LNCaP clone FGC (cell line): ENCODE measurements at regions not wholly inside any gene's neighbourhood (a gene's known extent, or its start where the extent isn't known, plus 50 kb on each side); places are given as distances from the start of the nearest gene placed in this dataset.
A peak's percentile ranks its signal among the peaks of the same experiment; 100 is the strongest.

Experiments used
- DNase-seq: peaks from one replicate; pipeline ENCODE4 v3.0.0-alpha.2; 2011; ENCODE audit warnings: low read depth
- H3K4me3 ChIP-seq: 2 replicates; pipeline ENCODE4 v1.5.1; 2011; ENCODE audit warnings: mild to moderate bottlenecking, low read depth, low read length, control low read depth
- TF ChIP-seq, protein P1 (sequence below): IDR thresholded peaks from 2 replicates; pipeline ENCODE4 v1.5.1; 2012; ENCODE audit warnings: mild to moderate bottlenecking; ENCODE audit not compliant: control insufficient read depth, insufficient read depth; ENCODE audit errors: extremely low read depth

DNA sequence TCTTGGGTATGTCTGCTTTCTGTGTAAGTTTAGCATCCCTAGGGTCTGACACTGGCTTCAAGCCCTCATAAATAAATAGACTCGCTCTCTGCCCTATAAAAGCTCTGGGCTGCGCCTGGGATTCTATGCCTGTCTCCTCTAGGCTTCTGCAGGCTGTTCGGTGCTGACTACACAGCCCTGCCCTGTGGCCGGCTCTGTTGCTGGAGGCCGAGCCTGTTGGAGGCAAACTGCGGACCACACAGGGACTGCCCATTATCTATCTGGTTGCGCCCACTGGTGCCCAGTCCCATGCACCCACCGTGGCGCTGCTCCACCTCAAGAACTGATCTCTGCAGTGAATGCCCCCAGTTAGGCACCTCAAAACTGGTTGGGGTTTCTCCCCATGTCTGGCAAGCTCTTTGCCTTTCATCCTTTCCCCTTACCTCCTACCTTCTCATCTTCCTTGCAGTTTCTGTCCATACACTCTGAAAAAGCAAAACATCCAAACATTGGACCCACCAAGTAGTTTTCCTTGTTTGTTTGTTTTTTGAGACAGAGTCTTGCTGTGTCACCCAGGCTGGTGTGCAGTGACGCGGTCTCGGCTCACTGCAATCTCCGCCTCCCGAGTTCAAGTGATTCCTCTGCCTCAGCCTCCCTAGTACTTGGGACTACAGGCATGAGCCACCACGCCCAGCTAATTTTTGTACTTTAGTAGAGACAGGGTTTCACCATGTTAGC lies 207.2 kb downstream of the ERCC6L2 start:
- no peak for DNase-seq
- TF ChIP-seq, protein P1, sequence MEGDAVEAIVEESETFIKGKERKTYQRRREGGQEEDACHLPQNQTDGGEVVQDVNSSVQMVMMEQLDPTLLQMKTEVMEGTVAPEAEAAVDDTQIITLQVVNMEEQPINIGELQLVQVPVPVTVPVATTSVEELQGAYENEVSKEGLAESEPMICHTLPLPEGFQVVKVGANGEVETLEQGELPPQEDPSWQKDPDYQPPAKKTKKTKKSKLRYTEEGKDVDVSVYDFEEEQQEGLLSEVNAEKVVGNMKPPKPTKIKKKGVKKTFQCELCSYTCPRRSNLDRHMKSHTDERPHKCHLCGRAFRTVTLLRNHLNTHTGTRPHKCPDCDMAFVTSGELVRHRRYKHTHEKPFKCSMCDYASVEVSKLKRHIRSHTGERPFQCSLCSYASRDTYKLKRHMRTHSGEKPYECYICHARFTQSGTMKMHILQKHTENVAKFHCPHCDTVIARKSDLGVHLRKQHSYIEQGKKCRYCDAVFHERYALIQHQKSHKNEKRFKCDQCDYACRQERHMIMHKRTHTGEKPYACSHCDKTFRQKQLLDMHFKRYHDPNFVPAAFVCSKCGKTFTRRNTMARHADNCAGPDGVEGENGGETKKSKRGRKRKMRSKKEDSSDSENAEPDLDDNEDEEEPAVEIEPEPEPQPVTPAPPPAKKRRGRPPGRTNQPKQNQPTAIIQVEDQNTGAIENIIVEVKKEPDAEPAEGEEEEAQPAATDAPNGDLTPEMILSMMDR, result no peak
- no peak overlapping the region for H3K4me3 ChIP-seq

DNA sequence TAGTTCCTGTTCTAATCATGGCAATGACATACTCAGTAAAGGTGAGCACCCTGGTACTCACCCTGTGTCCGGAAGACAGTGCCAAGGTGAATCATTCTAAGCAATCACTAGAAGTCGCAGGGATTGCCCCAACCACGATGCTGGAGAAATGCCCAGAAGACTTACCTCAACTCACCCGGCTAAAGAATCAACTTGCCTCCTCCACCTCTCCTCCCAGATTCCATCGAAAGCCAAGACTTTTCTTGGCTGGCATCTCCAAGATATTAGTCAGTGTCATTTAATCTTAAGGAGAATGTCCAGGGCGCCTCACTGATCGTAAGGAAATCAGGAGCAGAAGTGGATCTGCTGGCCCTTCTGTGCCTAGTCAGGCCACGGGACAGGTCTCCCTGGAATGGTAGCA lies 204.9 kb downstream of the ERCC6L2 start:
- TF ChIP-seq, protein P1, result no peak

DNA sequence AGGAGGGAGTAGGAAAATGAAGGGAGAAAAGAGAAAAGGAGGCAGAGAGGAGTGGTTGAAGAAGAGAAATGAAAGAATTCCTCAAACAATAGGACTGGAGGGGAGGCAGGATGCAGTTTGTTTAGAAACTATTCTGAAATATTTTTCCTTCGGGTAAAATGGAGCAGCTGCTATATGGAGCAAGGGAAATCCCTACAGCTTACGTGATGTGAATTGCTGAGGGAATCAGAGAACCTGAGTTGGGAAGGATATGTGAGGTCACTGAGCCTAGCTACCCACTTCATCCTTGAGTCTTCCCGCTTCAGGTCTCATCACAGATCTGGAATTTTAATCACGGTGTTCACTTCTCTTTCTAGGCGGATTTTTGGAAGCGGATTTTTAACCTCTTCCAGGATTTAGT lies 204.3 kb downstream of the ERCC6L2 start:
- H3K4me3 ChIP-seq, result no peak overlapping the region
- TF ChIP-seq, protein P1, result no peak
- DNase-seq, result no peak

More for the DNA sequence above, 204.9 kb downstream of the ERCC6L2 start:
- peak; percentile 99 for DNase-seq
- no peak overlapping the region for H3K4me3 ChIP-seq

DNA sequence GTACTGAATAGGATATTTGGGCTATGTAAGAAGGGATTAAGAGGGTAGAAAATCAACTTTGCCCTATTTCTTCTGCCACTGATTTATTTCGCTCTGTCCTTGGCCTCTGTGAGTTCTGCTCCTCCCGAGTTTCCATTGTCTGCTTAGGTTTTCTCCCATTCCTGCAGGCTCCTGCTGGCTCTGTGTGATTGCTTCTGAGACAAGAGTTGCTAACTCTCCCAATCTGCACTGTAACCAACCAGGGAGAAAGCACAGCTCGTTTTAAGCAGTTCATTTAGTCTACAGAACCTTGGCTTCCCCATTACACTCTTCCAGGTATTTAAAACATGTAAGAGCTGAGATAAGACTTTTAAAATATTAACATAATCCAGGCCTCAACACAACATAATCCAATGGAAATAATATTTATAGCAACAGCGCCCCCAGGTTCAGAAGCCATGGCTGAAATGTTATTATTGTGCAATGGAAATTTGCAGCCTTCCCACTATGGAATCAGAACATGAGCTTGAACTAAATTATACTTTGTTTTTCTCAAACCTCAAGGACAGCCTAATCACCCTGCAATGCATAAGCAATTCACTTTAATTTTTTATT lies 203.5 kb downstream of the ERCC6L2 start:
- no peak for DNase-seq
- H3K4me3 ChIP-seq, result no peak overlapping the region
- TF ChIP-seq, protein P1, result no peak

DNA sequence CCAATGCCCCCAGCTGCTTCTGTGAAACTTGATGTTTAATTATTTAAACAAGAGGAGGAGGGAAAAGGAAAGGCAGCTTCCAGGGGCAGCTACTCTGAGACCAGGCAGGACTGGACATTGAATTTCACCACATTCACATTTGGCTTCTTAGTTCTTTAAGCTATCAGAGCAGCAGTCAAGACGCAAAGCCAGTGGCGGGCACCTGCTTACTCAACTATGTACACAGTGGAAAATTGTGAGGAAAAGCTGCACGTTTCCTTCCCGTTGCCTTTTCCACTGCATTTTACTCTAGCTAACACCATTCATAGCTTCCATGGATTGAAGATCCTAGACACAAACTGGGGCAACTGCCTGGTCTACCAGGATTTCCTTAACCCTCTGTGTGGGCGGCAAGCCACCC lies 200.3 kb downstream of the ERCC6L2 start:
- DNase-seq, result no peak
- TF ChIP-seq, protein P1, result no peak
- no peak overlapping the region for H3K4me3 ChIP-seq

DNA sequence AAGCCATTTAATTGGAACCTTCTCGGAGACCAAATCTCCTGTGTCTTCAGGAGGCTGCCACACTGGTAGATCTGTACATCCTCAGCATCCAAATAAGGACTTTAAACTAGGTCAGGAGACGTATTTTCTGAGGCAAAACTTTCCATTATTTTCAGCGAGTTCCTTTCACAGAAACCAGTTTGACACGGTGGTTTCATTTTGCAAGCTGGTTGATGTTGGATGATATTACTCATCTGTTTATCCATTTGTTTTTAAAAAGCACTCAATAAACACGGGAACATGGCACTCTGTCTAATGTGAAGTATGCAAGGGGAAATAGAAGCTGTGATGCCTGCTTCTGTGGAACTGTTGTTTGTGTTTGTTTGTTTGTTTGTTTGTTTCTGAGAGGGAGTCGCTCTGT lies 199.6 kb downstream of the ERCC6L2 start:
- DNase-seq, result no peak
- no peak overlapping the region for H3K4me3 ChIP-seq
- TF ChIP-seq, protein P1, result no peak
